Naive thymus-derived CD4-positive, alpha-beta T cell (primary cell): ENCODE measurements at regions not wholly inside any gene's neighbourhood (a gene's known extent, or its start where the extent isn't known, plus 50 kb on each side); places are given as distances from the start of the nearest gene placed in this dataset.

Source experiments
- ATAC-seq: fragments of 150-1000 bp; cut with Tn5 transposase; 2 replicates; pipeline ENCODE4 v1.10.0; 2021; ENCODE audit warnings: mild to moderate bottlenecking, moderate library complexity
- CTCF ChIA-PET: fragments of 350-600 bp; sonication (Branson Sonifier 250); formaldehyde crosslinking; loops from one replicate; lab custom pipeline; 2021; ENCODE audit warnings: antibody characterized with exemption; lab: Charles Lee
- POLR2A ChIA-PET: fragments of 350-600 bp; sonication (Branson Sonifier 250); formaldehyde crosslinking; loops from one replicate; lab custom pipeline; 2021; ENCODE audit warnings: antibody characterized with exemption, inconsistent platforms; lab: Charles Lee
- DNase-seq, 9 donors: peaks; one replicate each; pipeline versions ENCODE4 v3.0.0 to v3.0.0-alpha.2; 2020 to 2022; ENCODE audit warnings: mixed read lengths in 1 of 9
- H3K27ac ChIP-seq: one replicate; pipeline ENCODE4 v1.7.0; 2013; ENCODE audit warnings: mild to moderate bottlenecking, low read depth, low read length, moderate library complexity
- H3K27me3 ChIP-seq, 2 donors: one replicate each; pipeline ENCODE4 v1.7.0; 2013; ENCODE audit warnings: low read length in 2 of 2, mild to moderate bottlenecking in 2 of 2, moderate library complexity in 2 of 2; ENCODE audit not compliant: control insufficient read depth in 2 of 2, insufficient read depth in 2 of 2
- H3K36me3 ChIP-seq, 3 experiments: 1 replicate in 2 of 3; 2 replicates in 1 of 3; pipeline ENCODE4 v1.7.0; 2013; ENCODE audit warnings: low read length in 3 of 3, mild to moderate bottlenecking in 3 of 3, moderate library complexity in 1 of 3; ENCODE audit not compliant: insufficient read depth in 3 of 3, control insufficient read depth in 2 of 3
- H3K4me1 ChIP-seq, 2 donors: one replicate each; pipeline ENCODE4 v1.7.0; 2013; ENCODE audit warnings: low read length in 2 of 2, mild to moderate bottlenecking in 2 of 2, moderate library complexity in 1 of 2; ENCODE audit not compliant: control insufficient read depth in 2 of 2, insufficient read depth in 2 of 2
- H3K4me3 ChIP-seq: 2 replicates; pipeline ENCODE4 v1.7.0; 2013; ENCODE audit warnings: mild to moderate bottlenecking, low read length
- H3K9me3 ChIP-seq, 3 experiments: 1 replicate in 2 of 3; 2 replicates in 1 of 3; pipeline ENCODE4 v1.7.0; 2013; ENCODE audit warnings: low read length in 3 of 3; ENCODE audit not compliant: control insufficient read depth in 2 of 3
- H3K27ac Mint-ChIP-seq, 9 donors: one replicate each; pipeline ENCODE4 v1.8.0; 2020 to 2022; ENCODE audit warnings: mixed read lengths in 9 of 9, mild to moderate bottlenecking in 8 of 9, moderate library complexity in 5 of 9, inconsistent platforms in 2 of 9
- H3K27me3 Mint-ChIP-seq, 5 donors: one replicate each; pipeline ENCODE4 v1.8.0; 2021 to 2022; ENCODE audit warnings: mixed read lengths in 5 of 5, mild to moderate bottlenecking in 1 of 5
- H3K36me3 Mint-ChIP-seq, 5 donors: one replicate each; pipeline ENCODE4 v1.8.0; 2020 to 2022; ENCODE audit warnings: mixed read lengths in 5 of 5, mild to moderate bottlenecking in 3 of 5, inconsistent platforms in 1 of 5
- H3K4me1 Mint-ChIP-seq, 7 donors: one replicate each; pipeline ENCODE4 v1.8.0; 2020 to 2022; ENCODE audit warnings: mixed read lengths in 7 of 7, mild to moderate bottlenecking in 3 of 7, inconsistent platforms in 1 of 7
- H3K4me3 Mint-ChIP-seq, 10 donors: one replicate each; pipeline ENCODE4 v1.8.0; 2020 to 2022; ENCODE audit warnings: mild to moderate bottlenecking in 10 of 10, mixed read lengths in 10 of 10, moderate library complexity in 6 of 10, inconsistent platforms in 2 of 10
- H3K9me3 Mint-ChIP-seq, 11 donors: one replicate each; pipeline ENCODE4 v1.8.0; 2020 to 2022; ENCODE audit warnings: mixed read lengths in 11 of 11, mild to moderate bottlenecking in 4 of 11, inconsistent platforms in 1 of 11, moderate library complexity in 1 of 11
- intact Hi-C, 2 donors: fragments of 100-400 bp; cut with micrococcal nuclease; formaldehyde crosslinking; loops; one replicate each; pipeline ENCODE4 v1.15.1; 2023

DNA sequence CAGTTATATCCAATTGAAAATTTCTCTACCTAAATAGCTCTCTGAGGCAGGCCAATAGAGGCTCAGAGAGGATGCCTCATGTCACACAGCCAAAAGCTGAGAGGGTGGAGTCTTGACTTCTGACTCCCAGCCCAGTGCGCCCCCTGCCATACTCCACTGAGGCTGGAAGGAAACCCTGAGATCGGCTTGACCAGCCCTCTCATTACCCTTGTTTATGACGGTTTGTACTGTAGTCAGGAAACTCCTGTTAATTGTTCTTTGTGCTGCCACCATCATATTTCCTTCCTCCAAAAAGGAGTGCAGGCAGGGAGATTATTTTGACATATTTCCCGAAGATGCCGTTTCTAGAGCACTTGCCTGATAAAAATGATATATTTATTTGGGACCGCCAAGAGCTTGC lies 107.9 kb downstream of the AIPL1 start:
- H3K4me3 Mint-ChIP-seq, result no peak overlapping the region
- Histone ChIP-seq H3K27ac (no peak overlapping the region), H3K27me3 (no peaks in the 10 kb centered on the region), H3K4me1 (no peaks in the 10 kb centered on the region), H3K36me3 (no peaks in the 10 kb centered on the region), H3K4me3 (no peak overlapping the region), H3K9me3 (no peaks in the 10 kb centered on the region)
- ChIA-PET CTCF (no interaction called here), POLR2A (no interaction called here)
- DNase-seq (no peak), ATAC-seq (no peak)
- intact Hi-C loops, result no loop called here
- H3K9me3 Mint-ChIP-seq, result peaks cover 0 to 5% (median 0%) of the 10 kb centered on the region in 11 donors
- H3K27ac Mint-ChIP-seq, result no peak overlapping the region
- H3K4me1 Mint-ChIP-seq, result no peaks in the 10 kb centered on the region
- no peaks in the 10 kb centered on the region for H3K36me3 Mint-ChIP-seq
- H3K27me3 Mint-ChIP-seq, result peaks cover 5 to 50% (median 35%) of the 10 kb centered on the region in 5 donors

DNA sequence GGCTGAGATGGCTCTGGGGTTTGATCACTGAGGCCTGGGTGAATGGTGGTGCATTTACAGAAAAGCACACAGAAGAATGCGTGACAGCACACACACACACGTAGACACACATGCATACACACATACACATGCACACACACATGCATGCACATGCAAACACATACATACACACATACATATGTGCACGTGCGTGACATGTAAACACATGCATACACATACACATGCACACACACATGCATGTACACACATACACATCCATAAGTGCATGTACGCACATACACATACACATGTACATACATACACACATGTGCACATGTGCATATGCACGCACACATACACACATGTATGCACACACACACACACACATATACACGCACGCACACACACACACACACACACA lies 108.4 kb downstream of the AIPL1 start:
- intact Hi-C loops, result no loop called here
- H3K27ac Mint-ChIP-seq, result no peak overlapping the region

DNA sequence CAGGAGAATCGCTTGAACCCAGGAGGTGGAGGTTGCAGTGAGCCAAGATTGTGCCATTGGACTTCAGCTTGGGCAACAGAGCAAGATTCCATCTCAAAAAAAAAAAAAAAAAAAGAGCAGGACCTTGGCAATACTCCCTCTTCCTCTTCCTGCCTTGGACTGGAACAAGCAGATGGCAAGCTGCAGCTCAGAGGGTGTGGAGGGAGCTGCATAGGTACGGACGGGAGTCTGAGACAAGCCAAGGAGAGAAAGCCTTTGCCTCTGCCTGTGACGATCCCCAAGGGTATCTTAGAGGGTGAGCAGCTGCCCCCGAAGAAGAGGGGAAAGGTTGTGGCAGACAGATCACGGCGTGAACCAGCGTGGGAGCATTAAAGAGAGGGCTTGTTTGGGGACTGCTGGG lies 109.2 kb downstream of the AIPL1 start:
- Mint-ChIP-seq H3K27ac (no peak overlapping the region), H3K4me1 (no peaks in the 10 kb centered on the region), H3K4me3 (no peak overlapping the region), H3K27me3 (peaks cover 5 to 48% (median 40%) of the 10 kb centered on the region in 5 donors), H3K36me3 (no peaks in the 10 kb centered on the region), H3K9me3 (peaks cover 0 to 5% (median 0%) of the 10 kb centered on the region in 11 donors)
- Histone ChIP-seq H3K27me3 (no peaks in the 10 kb centered on the region), H3K27ac (no peak overlapping the region), H3K9me3 (no peaks in the 10 kb centered on the region), H3K4me1 (no peaks in the 10 kb centered on the region), H3K36me3 (no peaks in the 10 kb centered on the region), H3K4me3 (no peak overlapping the region)
- ChIA-PET CTCF (no interaction called here), POLR2A (no interaction called here)
- DNase-seq (no peak), ATAC-seq (no peak)
- intact Hi-C loops, result no loop called here

More for the DNA sequence above, 108.4 kb downstream of the AIPL1 start:
- no peak for DNase-seq
- Histone ChIP-seq H3K9me3 (no peaks in the 10 kb centered on the region), H3K4me1 (no peaks in the 10 kb centered on the region), H3K27ac (no peak overlapping the region), H3K36me3 (no peaks in the 10 kb centered on the region), H3K27me3 (no peaks in the 10 kb centered on the region), H3K4me3 (no peak overlapping the region)
- ChIA-PET CTCF (no interaction called here), POLR2A (no interaction called here)
- Mint-ChIP-seq H3K4me1 (no peaks in the 10 kb centered on the region), H3K27me3 (peaks cover 5 to 50% (median 36%) of the 10 kb centered on the region in 5 donors), H3K9me3 (peaks cover 0 to 5% (median 0%) of the 10 kb centered on the region in 11 donors), H3K4me3 (no peak overlapping the region), H3K36me3 (no peaks in the 10 kb centered on the region)
- no peak for ATAC-seq

DNA sequence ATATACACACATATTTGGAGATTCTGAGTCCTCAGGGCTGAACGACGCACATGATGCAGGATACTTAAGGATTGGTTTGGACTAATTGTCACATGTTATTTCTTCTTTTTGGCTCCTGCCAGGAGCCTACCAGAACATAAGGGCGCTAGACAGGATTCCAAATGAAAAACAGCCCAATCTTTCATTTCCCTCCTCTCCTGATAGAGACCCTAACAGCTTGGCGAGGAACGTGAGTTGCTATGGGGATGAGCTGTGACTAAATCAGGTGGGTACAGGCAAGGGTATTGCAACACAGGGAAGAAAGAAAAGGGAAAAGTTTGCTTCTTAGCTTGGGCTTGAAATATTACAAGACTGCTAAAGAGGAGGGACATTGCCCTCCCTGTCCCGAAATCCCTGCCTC lies 109.9 kb downstream of the AIPL1 start:
- no peaks in the 10 kb centered on the region for H3K36me3 ChIP-seq
- Mint-ChIP-seq H3K9me3 (peaks cover 0 to 5% (median 0%) of the 10 kb centered on the region in 11 donors), H3K27me3 (peaks cover 5 to 47% (median 39%) of the 10 kb centered on the region in 5 donors), H3K4me3 (no peak overlapping the region), H3K36me3 (no peaks in the 10 kb centered on the region), H3K4me1 (no peaks in the 10 kb centered on the region), H3K27ac (no peak overlapping the region)
- no peaks in the 10 kb centered on the region for H3K4me1 ChIP-seq
- no peak overlapping the region for H3K4me3 ChIP-seq
- no peaks in the 10 kb centered on the region for H3K9me3 ChIP-seq
- CTCF ChIA-PET, result no interaction called here
- intact Hi-C loops, result no loop called here
- H3K27ac ChIP-seq, result no peak overlapping the region
- H3K27me3 ChIP-seq, result no peaks in the 10 kb centered on the region
- DNase-seq, result no peak
- no peak for ATAC-seq
- POLR2A ChIA-PET, result no interaction called here

DNA sequence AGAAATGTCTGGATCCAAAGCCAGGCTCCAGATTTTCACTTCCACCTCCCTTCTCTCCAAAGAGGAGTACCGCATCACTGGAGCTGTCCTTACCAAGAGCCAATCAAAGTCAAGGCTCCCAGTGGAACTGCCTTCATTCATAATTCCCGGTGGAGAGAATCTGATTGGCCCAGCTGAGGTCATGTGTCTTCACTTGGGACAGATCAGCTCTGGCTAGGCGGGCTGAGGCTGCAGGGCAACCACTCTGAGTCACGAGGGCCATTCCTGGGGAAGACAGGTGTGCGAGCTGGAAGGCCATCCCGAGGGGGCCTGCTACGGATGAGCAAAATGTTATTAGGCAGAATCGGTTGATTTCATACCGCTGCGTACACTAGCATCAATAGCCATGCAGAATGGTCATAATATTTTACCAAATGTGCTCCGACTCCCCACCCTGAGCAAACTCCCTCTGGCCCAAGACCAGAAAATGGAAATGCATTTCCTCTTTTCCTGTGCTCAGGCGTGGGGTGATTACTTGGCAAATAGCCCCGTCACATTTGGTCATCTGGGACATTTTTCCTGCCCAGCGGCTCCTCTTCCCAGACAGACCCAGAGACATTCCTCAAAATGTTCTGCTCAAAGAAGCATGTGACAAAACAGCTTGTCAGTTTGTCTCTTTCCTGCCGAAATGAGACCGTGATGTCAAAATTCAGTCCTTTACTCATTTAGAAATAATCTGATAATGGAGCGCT lies 111.1 kb downstream of the AIPL1 start:
- Histone ChIP-seq H3K27me3 (no peaks in the 10 kb centered on the region), H3K9me3 (no peaks in the 10 kb centered on the region), H3K27ac (no peak overlapping the region), H3K4me1 (no peaks in the 10 kb centered on the region), H3K36me3 (no peaks in the 10 kb centered on the region), H3K4me3 (no peak overlapping the region)
- ChIA-PET POLR2A (no interaction called here), CTCF (no interaction called here)
- Mint-ChIP-seq H3K9me3 (peaks cover 0 to 3% (median 0%) of the 10 kb centered on the region in 11 donors), H3K4me3 (no peak overlapping the region), H3K4me1 (no peaks in the 10 kb centered on the region), H3K36me3 (no peaks in the 10 kb centered on the region), H3K27me3 (peaks cover 10 to 51% (median 34%) of the 10 kb centered on the region in 5 donors), H3K27ac (no peak overlapping the region)
- DNase-seq (no peak), ATAC-seq (no peak)
- intact Hi-C loops, result no loop called here

DNA sequence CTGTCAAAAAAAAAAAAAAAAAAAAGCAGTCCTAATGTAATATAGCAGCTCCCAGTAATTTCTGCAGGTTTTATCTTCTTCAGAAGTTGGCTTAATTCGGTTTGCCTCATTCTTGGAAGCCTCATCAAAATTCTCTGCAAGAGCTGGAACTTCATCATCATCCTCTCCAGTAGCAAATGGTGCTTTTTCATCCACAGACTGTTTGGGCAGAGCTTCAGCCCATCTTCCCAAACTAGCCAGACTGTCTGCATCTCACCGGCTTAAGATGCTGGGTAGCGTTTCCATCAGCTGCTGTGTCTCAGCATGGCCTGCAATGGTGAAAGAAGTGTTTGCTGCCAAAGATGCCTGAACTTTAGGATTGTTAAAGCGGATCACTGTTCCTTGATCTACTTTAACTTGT lies 112.6 kb downstream of the AIPL1 start:
- Mint-ChIP-seq H3K27ac (no peak overlapping the region), H3K4me3 (no peak overlapping the region), H3K36me3 (no peaks in the 10 kb centered on the region), H3K9me3 (peaks cover 0 to 3% (median 0%) of the 10 kb centered on the region in 11 donors), H3K27me3 (peaks cover 7 to 48% (median 25%) of the 10 kb centered on the region in 5 donors), H3K4me1 (no peaks in the 10 kb centered on the region)
- Histone ChIP-seq H3K4me1 (no peaks in the 10 kb centered on the region), H3K9me3 (no peaks in the 10 kb centered on the region), H3K27me3 (no peaks in the 10 kb centered on the region), H3K36me3 (no peaks in the 10 kb centered on the region), H3K4me3 (no peak overlapping the region), H3K27ac (no peak overlapping the region)
- intact Hi-C loops, result no loop called here
- CTCF ChIA-PET, result no interaction called here
- DNase-seq (no peak), ATAC-seq (no peak)
- POLR2A ChIA-PET, result no interaction called here

DNA sequence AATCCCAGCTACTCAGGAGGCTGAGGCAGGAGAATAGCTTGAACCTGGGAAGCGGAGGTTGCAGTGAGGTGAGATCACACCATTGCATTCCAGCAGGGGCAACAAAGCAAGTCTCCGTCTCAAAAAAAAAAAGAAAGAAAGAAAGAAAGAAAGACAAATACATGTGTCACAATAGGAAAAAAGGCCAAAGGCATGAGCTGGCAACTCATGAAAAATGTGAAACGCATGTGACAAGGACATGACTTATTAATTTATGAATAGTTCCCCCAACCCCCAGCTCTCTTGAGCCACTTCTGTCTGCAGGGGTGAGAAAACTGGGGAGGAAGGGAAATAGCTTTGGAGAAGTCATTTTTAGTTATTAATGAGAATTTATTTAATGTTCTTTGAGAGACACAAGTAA lies 120.6 kb downstream of the AIPL1 start:
- Histone ChIP-seq H3K36me3 (no peaks in the 10 kb centered on the region), H3K27me3 (peaks cover 0 to 3% of the 10 kb centered on the region in 2 donors), H3K4me1 (no peaks in the 10 kb centered on the region), H3K9me3 (no peaks in the 10 kb centered on the region), H3K4me3 (no peak overlapping the region), H3K27ac (no peak overlapping the region)
- ChIA-PET CTCF (no interaction called here), POLR2A (no interaction called here)
- no peak overlapping the region for H3K27ac Mint-ChIP-seq
- H3K36me3 Mint-ChIP-seq, result peaks cover 0 to 5% (median 0%) of the 10 kb centered on the region in 5 donors
- peaks cover 0 to 2% (median 0%) of the 10 kb centered on the region in 11 donors for H3K9me3 Mint-ChIP-seq
- no peak overlapping the region for H3K4me3 Mint-ChIP-seq
- peaks cover 6 to 36% (median 30%) of the 10 kb centered on the region in 5 donors for H3K27me3 Mint-ChIP-seq
- peaks cover 0 to 2% (median 0%) of the 10 kb centered on the region in 7 donors for H3K4me1 Mint-ChIP-seq
- intact Hi-C loops, result no loop called here
- DNase-seq (no peak), ATAC-seq (no peak)
